GM23338 (cell line): ENCODE measurements at regions not wholly inside any gene's neighbourhood (a gene's known extent, or its start where the extent isn't known, plus 50 kb on each side); places are given as distances from the start of the nearest gene placed in this dataset.

ENCODE experiments used
- ATAC-seq: fragments of 200-7000 bp; cut with Tn5 transposase; 3 replicates; pipeline ENCODE4 v1.9.1; 2020
- DNase-seq: peaks from one replicate; pipeline ENCODE4 v3.0.0-alpha.2; 2015; ENCODE audit warnings: low spot score
- H2AFZ ChIP-seq: fragments of 200-600 bp; sonication (generic); 2 replicates; pipeline ENCODE4 v1.8.0; 2016; ENCODE audit warnings: antibody characterized with exemption, mild to moderate bottlenecking, moderate library complexity
- H3F3A ChIP-seq: fragments of 200-600 bp; sonication (generic); replicated peaks from 2 replicates; pipeline ENCODE4 v1.8.0; 2017; ENCODE audit warnings: antibody characterized with exemption, mixed run types, low read depth
- H3K27ac ChIP-seq: fragments of 200-600 bp; sonication (generic); 2 replicates; pipeline ENCODE4 v1.6.1; 2016; ENCODE audit warnings: low read depth
- H3K27me3 ChIP-seq: fragments of 200-600 bp; sonication (generic); 2 replicates; pipeline ENCODE4 v1.8.0; 2016; ENCODE audit warnings: mild to moderate bottlenecking, mixed run types, moderate library complexity; ENCODE audit not compliant: insufficient read depth
- H3K36me3 ChIP-seq: fragments of 200-600 bp; sonication (generic); 2 replicates; pipeline ENCODE4 v1.8.0; 2016; ENCODE audit warnings: mild to moderate bottlenecking; ENCODE audit not compliant: insufficient read depth
- H3K4me1 ChIP-seq: fragments of 200-600 bp; sonication (generic); 2 replicates; pipeline ENCODE4 v1.8.0; 2016; ENCODE audit warnings: mild to moderate bottlenecking, moderate library complexity; ENCODE audit not compliant: insufficient read depth
- H3K4me2 ChIP-seq: fragments of 200-600 bp; sonication (generic); 2 replicates; pipeline ENCODE4 v1.7.1; 2017; ENCODE audit warnings: mixed run types
- H3K4me3 ChIP-seq: fragments of 200-600 bp; sonication (generic); 2 replicates; pipeline ENCODE4 v1.6.1; 2016; ENCODE audit warnings: mixed run types
- H3K79me2 ChIP-seq: fragments of 200-600 bp; sonication (generic); replicated peaks from 2 replicates; pipeline ENCODE4 v1.8.0; 2017; ENCODE audit warnings: mild to moderate bottlenecking; ENCODE audit not compliant: insufficient read depth
- H3K9me2 ChIP-seq: fragments of 200-600 bp; sonication (generic); 2 replicates; pipeline ENCODE4 v1.8.0; 2017; ENCODE audit not compliant: insufficient read depth
- H4K20me1 ChIP-seq: fragments of 200-600 bp; sonication (generic); replicated peaks from 2 replicates; pipeline ENCODE4 v1.8.0; 2017; ENCODE audit warnings: mild to moderate bottlenecking; ENCODE audit not compliant: insufficient read depth
- H3K27ac Mint-ChIP-seq: 2 replicates; pipeline ENCODE4 v1.8.0; 2020; ENCODE audit warnings: inconsistent platforms, mild to moderate bottlenecking, moderate library complexity, mixed read lengths
- H3K27me3 Mint-ChIP-seq: 3 replicates; pipeline ENCODE4 v1.8.0; 2022; ENCODE audit warnings: low read depth, mild to moderate bottlenecking, moderate library complexity, mixed read lengths, inconsistent platforms; ENCODE audit not compliant: insufficient read depth, poor library complexity
- H3K36me3 Mint-ChIP-seq: 3 replicates; pipeline ENCODE4 v1.8.0; 2021; ENCODE audit warnings: low read depth, mild to moderate bottlenecking, inconsistent platforms, moderate library complexity, mixed read lengths
- H3K4me1 Mint-ChIP-seq: 3 replicates; pipeline ENCODE4 v1.8.0; 2020; ENCODE audit warnings: mild to moderate bottlenecking, inconsistent platforms, mixed read lengths
- H3K4me3 Mint-ChIP-seq: 3 replicates; pipeline ENCODE4 v1.8.0; 2021; ENCODE audit warnings: moderate library complexity, mild to moderate bottlenecking, inconsistent platforms, mixed read lengths
- H3K9me3 Mint-ChIP-seq: 3 replicates; pipeline ENCODE4 v1.8.0; 2020; ENCODE audit warnings: moderate library complexity, mild to moderate bottlenecking, inconsistent platforms, mixed read lengths
- EZH2phosphoT487 ChIP-seq: fragments of 200-600 bp; sonication (generic); IDR thresholded peaks from one replicate; pipeline ENCODE4 v1.8.1; 2018; ENCODE audit warnings: antibody characterized with exemption; ENCODE audit not compliant: unreplicated experiment
- JUNB ChIP-seq: IDR thresholded peaks from one replicate; pipeline ENCODE4 v1.6.1; 2016; ENCODE audit warnings: antibody characterized with exemption; ENCODE audit not compliant: unreplicated experiment
- NANOG ChIP-seq: IDR thresholded peaks from 2 replicates; pipeline ENCODE4 v1.6.1; 2016; ENCODE audit warnings: antibody characterized with exemption, borderline replicate concordance
- POLR2AphosphoS5 ChIP-seq: IDR thresholded peaks from 2 replicates; pipeline ENCODE4 v1.6.1; 2016; ENCODE audit warnings: antibody characterized with exemption, low read depth
- ZNF114 ChIP-seq: fragments of 250-450 bp; sonication (Bioruptor Pico); IDR thresholded peaks from 2 replicates; pipeline ENCODE4 v1.5.0; 2020; ENCODE audit warnings: mild to moderate bottlenecking, moderate library complexity
- ZNF331 ChIP-seq: fragments of 250-450 bp; sonication (Bioruptor Pico); IDR thresholded peaks from 2 replicates; pipeline ENCODE4 v1.5.0; 2020; ENCODE audit warnings: low read depth, mild to moderate bottlenecking, moderate library complexity
- TF ChIP-seq, protein P1 (sequence below), 2 experiments: fragments of 200-600 bp in 1 of 2; sonication (generic) in 1 of 2; conservative IDR thresholded peaks; 2 replicates each; pipeline versions ENCODE4 v1.5.1 to v1.6.1; 2016 to 2017; ENCODE audit warnings: antibody characterized with exemption in 2 of 2, low read depth in 2 of 2, mild to moderate bottlenecking in 2 of 2, moderate library complexity in 1 of 2
- TF ChIP-seq, protein P2 (sequence below): IDR thresholded peaks from one replicate; pipeline ENCODE4 v1.6.1; 2018; ENCODE audit warnings: antibody characterized with exemption; ENCODE audit not compliant: unreplicated experiment
- TF ChIP-seq, protein P3 (sequence below): IDR thresholded peaks from 2 replicates; pipeline ENCODE4 v1.6.1; 2016; ENCODE audit warnings: antibody characterized with exemption

DNA sequence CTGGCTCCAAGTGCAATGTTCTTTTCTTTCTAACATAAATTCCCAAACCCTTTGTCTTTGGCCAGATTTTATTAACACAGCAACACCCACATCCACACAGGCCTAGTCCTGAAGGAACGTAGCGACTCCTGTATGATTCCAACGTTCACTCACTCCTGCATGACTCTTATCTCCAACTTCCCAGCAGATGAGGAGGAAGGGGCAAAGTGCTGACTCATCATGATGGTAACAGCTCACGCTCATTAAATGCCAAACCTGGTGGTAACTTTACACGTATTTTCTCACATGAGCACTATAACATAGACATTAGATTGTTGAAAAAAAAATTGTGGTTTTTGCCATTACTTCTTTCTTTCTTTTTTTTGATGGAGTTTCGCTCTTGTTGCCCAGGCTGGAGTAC, 1349.5 kb downstream of the EFNA5 start:
- DNase-seq: no peak

DNA sequence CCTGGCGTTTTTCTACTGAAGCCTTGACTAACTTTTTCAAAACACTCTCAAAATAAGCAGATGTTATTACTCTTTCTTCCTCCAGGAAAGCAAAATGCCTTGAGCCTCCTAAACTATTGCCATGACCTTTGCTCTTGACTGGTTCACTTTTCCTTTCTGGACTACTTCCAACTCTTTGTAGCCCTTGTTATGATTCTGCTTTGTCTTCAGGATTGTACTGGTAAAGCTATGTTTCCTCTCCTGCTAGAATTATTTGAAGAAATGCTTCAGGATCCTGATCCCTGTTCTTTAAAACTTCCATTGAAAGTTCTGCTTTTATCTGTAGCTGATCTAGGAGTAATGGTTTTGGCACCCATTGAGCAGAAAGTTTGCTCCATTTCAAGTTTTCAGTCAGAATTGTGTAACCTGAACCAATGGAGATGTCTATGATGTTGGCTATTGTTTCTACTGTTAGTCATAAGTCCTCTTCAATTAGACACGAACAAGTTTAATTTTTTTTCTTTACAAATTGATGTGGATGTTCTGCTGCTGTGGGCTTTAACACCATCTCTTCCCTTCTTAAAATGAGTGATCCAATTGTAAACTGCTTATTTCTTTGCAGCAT, 1356.4 kb downstream of the EFNA5 start:
- H2AFZ ChIP-seq: 0 out of 2 replicates have a peak overlapping the region, but pooled peaks have one; percentile 16
- no peaks in the 10 kb centered on the region for H4K20me1 ChIP-seq
- H3K27ac Mint-ChIP-seq: no peak overlapping the region
- no peaks in the 10 kb centered on the region for H3K27me3 ChIP-seq
- H3K4me2 ChIP-seq: no peak overlapping the region
- no peak overlapping the region for H3K27ac ChIP-seq
- no peaks in the 10 kb centered on the region for H3K27me3 Mint-ChIP-seq
- no peaks in the 10 kb centered on the region for H3K9me3 Mint-ChIP-seq
- ATAC-seq: no peak
- H3K4me1 Mint-ChIP-seq: peaks cover 5% of the 10 kb centered on the region; the same call in 1 of the 3 replicates
- H3K4me3 Mint-ChIP-seq: no peak overlapping the region
- no peaks in the 10 kb centered on the region for H3K4me1 ChIP-seq
- no peak overlapping the region for H3K4me3 ChIP-seq
- H3K79me2 ChIP-seq: no peaks in the 10 kb centered on the region
- no peak for DNase-seq
- no peaks in the 10 kb centered on the region for H3F3A ChIP-seq
- H3K36me3 ChIP-seq: no peaks in the 10 kb centered on the region
- H3K9me2 ChIP-seq: no peaks in the 10 kb centered on the region
- no peaks in the 10 kb centered on the region for H3K36me3 Mint-ChIP-seq
- TF ChIP-seq, protein P1, sequence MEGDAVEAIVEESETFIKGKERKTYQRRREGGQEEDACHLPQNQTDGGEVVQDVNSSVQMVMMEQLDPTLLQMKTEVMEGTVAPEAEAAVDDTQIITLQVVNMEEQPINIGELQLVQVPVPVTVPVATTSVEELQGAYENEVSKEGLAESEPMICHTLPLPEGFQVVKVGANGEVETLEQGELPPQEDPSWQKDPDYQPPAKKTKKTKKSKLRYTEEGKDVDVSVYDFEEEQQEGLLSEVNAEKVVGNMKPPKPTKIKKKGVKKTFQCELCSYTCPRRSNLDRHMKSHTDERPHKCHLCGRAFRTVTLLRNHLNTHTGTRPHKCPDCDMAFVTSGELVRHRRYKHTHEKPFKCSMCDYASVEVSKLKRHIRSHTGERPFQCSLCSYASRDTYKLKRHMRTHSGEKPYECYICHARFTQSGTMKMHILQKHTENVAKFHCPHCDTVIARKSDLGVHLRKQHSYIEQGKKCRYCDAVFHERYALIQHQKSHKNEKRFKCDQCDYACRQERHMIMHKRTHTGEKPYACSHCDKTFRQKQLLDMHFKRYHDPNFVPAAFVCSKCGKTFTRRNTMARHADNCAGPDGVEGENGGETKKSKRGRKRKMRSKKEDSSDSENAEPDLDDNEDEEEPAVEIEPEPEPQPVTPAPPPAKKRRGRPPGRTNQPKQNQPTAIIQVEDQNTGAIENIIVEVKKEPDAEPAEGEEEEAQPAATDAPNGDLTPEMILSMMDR (conservative IDR thresholded peaks at IDR 0.05; ENCODE audit: low read depth in 2 of 2): no peak
- TF ChIP-seq EZH2phosphoT487 (no peak), POLR2AphosphoS5 (no peak), ZNF331 (CRISPR knock-in tag) (no peak), ZNF114 (no peak)
- TF ChIP-seq, protein P2, sequence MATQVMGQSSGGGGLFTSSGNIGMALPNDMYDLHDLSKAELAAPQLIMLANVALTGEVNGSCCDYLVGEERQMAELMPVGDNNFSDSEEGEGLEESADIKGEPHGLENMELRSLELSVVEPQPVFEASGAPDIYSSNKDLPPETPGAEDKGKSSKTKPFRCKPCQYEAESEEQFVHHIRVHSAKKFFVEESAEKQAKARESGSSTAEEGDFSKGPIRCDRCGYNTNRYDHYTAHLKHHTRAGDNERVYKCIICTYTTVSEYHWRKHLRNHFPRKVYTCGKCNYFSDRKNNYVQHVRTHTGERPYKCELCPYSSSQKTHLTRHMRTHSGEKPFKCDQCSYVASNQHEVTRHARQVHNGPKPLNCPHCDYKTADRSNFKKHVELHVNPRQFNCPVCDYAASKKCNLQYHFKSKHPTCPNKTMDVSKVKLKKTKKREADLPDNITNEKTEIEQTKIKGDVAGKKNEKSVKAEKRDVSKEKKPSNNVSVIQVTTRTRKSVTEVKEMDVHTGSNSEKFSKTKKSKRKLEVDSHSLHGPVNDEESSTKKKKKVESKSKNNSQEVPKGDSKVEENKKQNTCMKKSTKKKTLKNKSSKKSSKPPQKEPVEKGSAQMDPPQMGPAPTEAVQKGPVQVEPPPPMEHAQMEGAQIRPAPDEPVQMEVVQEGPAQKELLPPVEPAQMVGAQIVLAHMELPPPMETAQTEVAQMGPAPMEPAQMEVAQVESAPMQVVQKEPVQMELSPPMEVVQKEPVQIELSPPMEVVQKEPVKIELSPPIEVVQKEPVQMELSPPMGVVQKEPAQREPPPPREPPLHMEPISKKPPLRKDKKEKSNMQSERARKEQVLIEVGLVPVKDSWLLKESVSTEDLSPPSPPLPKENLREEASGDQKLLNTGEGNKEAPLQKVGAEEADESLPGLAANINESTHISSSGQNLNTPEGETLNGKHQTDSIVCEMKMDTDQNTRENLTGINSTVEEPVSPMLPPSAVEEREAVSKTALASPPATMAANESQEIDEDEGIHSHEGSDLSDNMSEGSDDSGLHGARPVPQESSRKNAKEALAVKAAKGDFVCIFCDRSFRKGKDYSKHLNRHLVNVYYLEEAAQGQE: no peak
- TF ChIP-seq, protein P3, sequence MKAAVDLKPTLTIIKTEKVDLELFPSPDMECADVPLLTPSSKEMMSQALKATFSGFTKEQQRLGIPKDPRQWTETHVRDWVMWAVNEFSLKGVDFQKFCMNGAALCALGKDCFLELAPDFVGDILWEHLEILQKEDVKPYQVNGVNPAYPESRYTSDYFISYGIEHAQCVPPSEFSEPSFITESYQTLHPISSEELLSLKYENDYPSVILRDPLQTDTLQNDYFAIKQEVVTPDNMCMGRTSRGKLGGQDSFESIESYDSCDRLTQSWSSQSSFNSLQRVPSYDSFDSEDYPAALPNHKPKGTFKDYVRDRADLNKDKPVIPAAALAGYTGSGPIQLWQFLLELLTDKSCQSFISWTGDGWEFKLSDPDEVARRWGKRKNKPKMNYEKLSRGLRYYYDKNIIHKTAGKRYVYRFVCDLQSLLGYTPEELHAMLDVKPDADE: no peak

More for the DNA sequence above, 1349.5 kb downstream of the EFNA5 start:
- Mint-ChIP-seq H3K4me3 (no peak overlapping the region), H3K36me3 (peaks cover under 1% of the 10 kb centered on the region; the same call in 1 of the 3 replicates), H3K27me3 (no peaks in the 10 kb centered on the region), H3K27ac (peak overlapping the region; percentile 64), H3K9me3 (0 out of 3 replicates have a peak, but pooled peaks cover under 1% of the 10 kb centered on the region), H3K4me1 (no peaks in the 10 kb centered on the region)
- peak overlapping the region; percentile 81 for H2AFZ ChIP-seq
- H3K4me1 ChIP-seq: no peaks in the 10 kb centered on the region
- H4K20me1 ChIP-seq: no peaks in the 10 kb centered on the region
- H3F3A ChIP-seq: no peaks in the 10 kb centered on the region
- H3K4me3 ChIP-seq: no peak overlapping the region
- H3K36me3 ChIP-seq: no peaks in the 10 kb centered on the region
- no peak overlapping the region for H3K27ac ChIP-seq
- H3K27me3 ChIP-seq: no peaks in the 10 kb centered on the region
- TF ChIP-seq, protein P1 (conservative IDR thresholded peaks at IDR 0.05; ENCODE audit: low read depth in 2 of 2): no peak
- TF ChIP-seq, protein P3: no peak
- no peak for TF ChIP-seq JUNB
- TF ChIP-seq NANOG: no peak
- 0 out of 2 replicates have a peak, but pooled peaks cover 4% of the 10 kb centered on the region for H3K9me2 ChIP-seq
- H3K4me2 ChIP-seq: no peak overlapping the region
- no peaks in the 10 kb centered on the region for H3K79me2 ChIP-seq
- no peak for ATAC-seq
